ENCODE measurements at regions not wholly inside any gene's neighbourhood (a gene's known extent, or its start where the extent isn't known, plus 50 kb on each side); places are given as distances from the start of the nearest gene placed in this dataset.

DNA sequence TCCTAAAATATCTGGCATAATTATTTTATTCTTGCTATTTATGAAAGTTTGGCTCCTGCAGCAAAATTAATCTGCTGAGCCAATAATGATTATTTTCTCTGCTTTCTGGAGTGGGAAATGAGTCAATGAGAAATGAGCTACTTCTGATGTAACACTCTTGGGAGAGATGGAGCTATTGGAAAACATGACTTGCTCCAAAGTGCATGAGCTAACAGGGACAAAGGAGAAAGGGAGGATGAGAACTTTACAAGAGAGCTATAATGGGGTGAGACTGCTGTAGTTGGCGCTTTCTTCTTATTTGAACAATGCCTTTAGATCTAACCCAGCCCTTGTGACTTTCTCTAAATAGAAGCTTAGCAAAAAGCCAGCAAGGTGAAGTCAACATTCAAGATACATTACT, 615.1 kb downstream of the ANKRD50 start:
- POLR2A ChIA-PET = no interaction called here
- no peak for DNase-seq (ENCODE audit: extremely low spot score)
- TF ChIP-seq, protein P1, sequence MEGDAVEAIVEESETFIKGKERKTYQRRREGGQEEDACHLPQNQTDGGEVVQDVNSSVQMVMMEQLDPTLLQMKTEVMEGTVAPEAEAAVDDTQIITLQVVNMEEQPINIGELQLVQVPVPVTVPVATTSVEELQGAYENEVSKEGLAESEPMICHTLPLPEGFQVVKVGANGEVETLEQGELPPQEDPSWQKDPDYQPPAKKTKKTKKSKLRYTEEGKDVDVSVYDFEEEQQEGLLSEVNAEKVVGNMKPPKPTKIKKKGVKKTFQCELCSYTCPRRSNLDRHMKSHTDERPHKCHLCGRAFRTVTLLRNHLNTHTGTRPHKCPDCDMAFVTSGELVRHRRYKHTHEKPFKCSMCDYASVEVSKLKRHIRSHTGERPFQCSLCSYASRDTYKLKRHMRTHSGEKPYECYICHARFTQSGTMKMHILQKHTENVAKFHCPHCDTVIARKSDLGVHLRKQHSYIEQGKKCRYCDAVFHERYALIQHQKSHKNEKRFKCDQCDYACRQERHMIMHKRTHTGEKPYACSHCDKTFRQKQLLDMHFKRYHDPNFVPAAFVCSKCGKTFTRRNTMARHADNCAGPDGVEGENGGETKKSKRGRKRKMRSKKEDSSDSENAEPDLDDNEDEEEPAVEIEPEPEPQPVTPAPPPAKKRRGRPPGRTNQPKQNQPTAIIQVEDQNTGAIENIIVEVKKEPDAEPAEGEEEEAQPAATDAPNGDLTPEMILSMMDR (IDR thresholded peaks at IDR 0.05; ENCODE audit: control extremely low read depth, extremely low read depth, low read depth, missing control alignments) = no peak
- CTCF ChIA-PET = interaction anchor here (1.0 to 1.7 kb wide), 2 partner anchors 10 to 14 kb away, joined by 3 read pairs; no protein-coding TSS in a partner anchor

DNA sequence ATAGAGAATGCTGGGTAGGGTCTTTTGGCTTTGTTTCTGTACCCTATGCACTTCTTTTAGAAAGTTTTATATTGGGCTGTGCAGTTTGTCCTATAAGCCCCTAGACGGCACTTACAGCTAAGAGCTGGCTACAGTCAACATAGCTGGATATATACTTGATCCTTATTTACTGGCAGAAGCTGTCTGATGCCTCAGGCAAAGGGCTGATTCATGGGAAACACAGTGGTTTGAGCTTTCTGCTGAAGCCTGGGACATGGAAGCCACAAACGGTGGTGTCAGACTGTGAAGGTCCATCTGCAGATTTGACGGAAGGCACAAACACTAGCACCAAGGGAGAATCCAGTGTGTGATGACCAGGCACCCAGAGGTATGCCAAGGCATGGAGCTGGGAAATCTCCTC, 608.4 kb downstream of the ANKRD50 start:
- DNase-seq (ENCODE audit: extremely low spot score) = no peak
- TF ChIP-seq, protein P1 (IDR thresholded peaks at IDR 0.05; ENCODE audit: control extremely low read depth, extremely low read depth, low read depth, missing control alignments) = no peak
- ChIA-PET CTCF (no interaction called here), POLR2A (no interaction called here)

DNA sequence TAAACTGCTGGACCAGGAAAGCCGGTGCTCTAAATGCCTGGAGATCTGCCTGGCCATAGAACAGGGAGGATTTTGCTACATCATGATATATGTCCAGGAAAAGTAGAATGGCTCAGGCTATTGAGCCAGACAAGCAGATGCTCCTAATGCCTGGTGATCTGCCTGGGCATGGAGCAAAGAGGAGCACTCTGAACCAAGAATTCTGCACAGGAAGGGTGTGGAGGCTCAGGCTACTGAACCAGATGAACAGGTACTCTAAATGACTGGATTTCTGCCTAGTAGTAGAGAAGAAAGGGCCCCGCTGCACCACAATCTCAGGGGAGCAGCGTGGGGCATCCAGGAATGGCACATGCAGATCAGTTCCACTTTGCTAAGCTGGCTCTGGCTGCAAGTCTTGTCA, 607.9 kb downstream of the ANKRD50 start:
- TF ChIP-seq, protein P1 (IDR thresholded peaks at IDR 0.05; ENCODE audit: control extremely low read depth, extremely low read depth, low read depth, missing control alignments) = no peak
- ChIA-PET CTCF (no interaction called here), POLR2A (no interaction called here)
- no peak for DNase-seq (ENCODE audit: extremely low spot score)

DNA sequence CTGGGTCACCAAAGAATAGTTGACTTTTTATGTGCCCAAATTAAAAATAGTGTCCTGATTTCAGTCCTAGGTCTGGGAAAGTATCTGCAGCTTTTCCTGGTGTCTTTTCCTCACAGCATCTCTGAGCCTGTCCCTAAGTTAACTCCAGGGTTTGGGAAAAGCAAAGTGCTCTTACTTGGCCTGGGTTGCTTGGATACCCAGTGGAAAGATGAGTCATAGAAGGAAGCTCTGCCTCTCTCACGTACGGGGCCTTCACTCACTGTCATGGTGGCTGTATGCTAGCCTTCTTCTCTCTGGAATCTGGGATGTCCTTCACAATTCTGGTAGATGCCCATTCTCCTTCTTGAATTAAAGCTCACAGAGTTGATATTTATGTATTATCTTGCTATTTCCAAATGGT, 607.3 kb downstream of the ANKRD50 start:
- no peak for DNase-seq (ENCODE audit: extremely low spot score)
- ChIA-PET POLR2A (no interaction called here), CTCF (no interaction called here)
- TF ChIP-seq, protein P1 (IDR thresholded peaks at IDR 0.05; ENCODE audit: control extremely low read depth, extremely low read depth, low read depth, missing control alignments) = no peak

DNA sequence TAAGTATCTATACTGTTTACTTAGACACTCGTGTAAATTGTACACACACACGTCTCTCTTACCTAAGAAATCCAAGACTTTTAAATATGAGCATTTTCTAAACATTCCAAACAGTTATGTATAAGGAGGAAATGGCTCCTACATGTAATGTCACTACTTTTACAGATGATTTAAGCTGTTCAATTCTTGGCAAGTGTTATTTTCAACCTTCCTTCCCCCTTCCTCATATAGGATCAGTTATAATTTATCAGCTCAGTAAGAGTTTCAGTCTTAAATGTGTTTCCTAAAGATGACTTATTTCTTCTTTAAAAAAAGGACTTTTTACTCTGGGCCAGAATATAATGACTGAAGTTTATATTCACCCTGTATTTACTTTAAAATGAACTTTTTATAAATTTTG, 601.1 kb downstream of the ANKRD50 start:
- CTCF ChIA-PET = interaction anchor here (0.7 kb wide), 1 partner anchor 22 kb away, joined by 3 read pairs; no protein-coding TSS in a partner anchor
- TF ChIP-seq, protein P1 (IDR thresholded peaks at IDR 0.05; ENCODE audit: control extremely low read depth, extremely low read depth, low read depth, missing control alignments) = no peak
- DNase-seq (ENCODE audit: extremely low spot score) = no peak
- POLR2A ChIA-PET = no interaction called here

DNA sequence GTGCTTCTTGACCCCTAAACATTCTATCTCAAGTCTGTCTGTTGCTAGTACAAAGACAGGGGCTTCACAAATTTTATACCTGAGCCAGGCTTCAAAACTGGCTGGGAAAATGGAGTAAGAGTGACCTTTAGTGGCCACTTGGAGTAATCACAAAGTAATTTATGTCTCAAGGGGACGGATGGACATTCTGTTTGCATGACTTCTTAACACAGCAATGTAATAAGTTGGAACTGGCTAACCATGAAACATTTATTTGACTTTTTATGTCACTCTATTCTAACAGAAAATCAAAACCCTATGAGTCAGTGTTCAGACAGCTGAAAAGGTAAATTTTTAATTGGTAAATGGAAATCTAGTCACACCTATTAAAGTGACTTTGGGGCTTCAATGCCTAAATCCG, 600.6 kb downstream of the ANKRD50 start:
- DNase-seq (ENCODE audit: extremely low spot score) = no peak
- ChIA-PET POLR2A (no interaction called here), CTCF (interaction anchor here (0.8 to 2.1 kb wide), 3 partner anchors 10 to 339 kb away, joined by 3 to 7 read pairs (median 5); no protein-coding TSS in a partner anchor)
- TF ChIP-seq, protein P1 (IDR thresholded peaks at IDR 0.05; ENCODE audit: control extremely low read depth, extremely low read depth, low read depth, missing control alignments) = peak; percentile 13

DNA sequence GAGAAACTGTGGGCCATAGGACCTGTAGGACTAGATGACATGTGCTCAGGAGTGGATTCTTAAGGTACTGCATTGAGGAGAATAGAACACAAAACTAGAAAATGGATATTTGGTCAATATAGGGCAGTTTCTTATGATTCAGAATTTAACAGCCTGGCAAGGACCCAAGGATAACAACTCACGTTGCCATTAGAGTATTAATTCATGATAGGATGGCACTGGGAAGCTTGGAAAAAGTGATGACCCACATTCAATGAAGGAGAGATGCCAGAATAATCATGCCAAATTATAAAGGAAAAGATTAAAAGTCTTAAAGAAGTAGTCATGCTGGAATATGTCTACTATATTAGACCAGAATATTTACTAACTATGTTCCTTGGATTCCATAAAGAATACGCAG, 594.5 kb downstream of the ANKRD50 start:
- ChIA-PET POLR2A (no interaction called here), CTCF (no interaction called here)
- TF ChIP-seq, protein P1 (IDR thresholded peaks at IDR 0.05; ENCODE audit: control extremely low read depth, extremely low read depth, low read depth, missing control alignments) = no peak
- DNase-seq (ENCODE audit: extremely low spot score) = no peak
